Uterus (tissue), 3 donors: ENCODE measurements at regions not wholly inside any gene's neighbourhood (a gene's known extent, or its start where the extent isn't known, plus 50 kb on each side); places are given as distances from the start of the nearest gene placed in this dataset.

Experiments used
- DNase-seq, 2 donors: peaks; one replicate each; pipeline ENCODE4 v3.0.0-alpha.2; 2019 to 2020
- H3K27ac ChIP-seq, 2 donors: fragments of 200-600 bp; sonication (generic); 1 replicate in 1 of 2; 2 replicates in 1 of 2; pipeline ENCODE4 v1.5.1; 2016 to 2018
- H3K27me3 ChIP-seq, 2 donors: fragments of 200-600 bp; sonication (generic); one replicate each; pipeline ENCODE4 v1.5.1; 2018 to 2019; ENCODE audit warnings: control low read depth in 1 of 2
- H3K36me3 ChIP-seq, 2 donors: fragments of 200-600 bp; sonication (generic); one replicate each; pipeline ENCODE4 v1.5.1; 2019; ENCODE audit warnings: control low read depth in 1 of 2
- H3K4me1 ChIP-seq, 2 donors: fragments of 200-600 bp; sonication (generic); one replicate each; pipeline ENCODE4 v1.5.1; 2018 to 2019; ENCODE audit warnings: control low read depth in 1 of 2
- H3K4me3 ChIP-seq, 2 donors: fragments of 200-600 bp; sonication (generic); 1 replicate in 1 of 2; 2 replicates in 1 of 2; pipeline ENCODE4 v1.5.1; 2018 to 2019; ENCODE audit warnings: mild to moderate bottlenecking in 1 of 2
- H3K9me3 ChIP-seq, 2 donors: fragments of 200-600 bp; sonication (generic); one replicate each; pipeline ENCODE4 v1.5.1; 2019; ENCODE audit warnings: control low read depth in 1 of 2
- CTCF ChIP-seq, 4 experiments: fragments of 200-600 bp in 2 of 4; fragments of 450-650 bp in 2 of 4; sonication (generic) in 2 of 4; IDR thresholded peaks; one replicate each; pipeline ENCODE4 v1.5.1; 2016 to 2019; ENCODE audit warnings: antibody characterized with exemption in 4 of 4, mild to moderate bottlenecking in 2 of 4, moderate library complexity in 1 of 4
- POLR2A ChIP-seq, 2 donors: fragments of 450-650 bp; IDR thresholded peaks; one replicate each; pipeline ENCODE4 v1.6.1; 2016; ENCODE audit warnings: antibody characterized with exemption in 2 of 2, mild to moderate bottlenecking in 1 of 2, moderate library complexity in 1 of 2
- intact Hi-C: fragments of 100-400 bp; cut with DNase I; formaldehyde crosslinking; loops from one replicate; pipeline ENCODE4 v1.15.1; 2023; ENCODE audit warnings: low total_unique reads
- donor health status: DM: yes; HTN: yes; CAD: no.

GRCh38 chr11:96785073-96785472 lies 395.3 kb downstream of the JRKL start:
- H3K27ac ChIP-seq: no peak overlapping the region
- intact Hi-C loops: no loop called here
- no peaks in the 10 kb centered on the region for H3K4me1 ChIP-seq
- H3K9me3 ChIP-seq: no peaks in the 10 kb centered on the region
- no peaks in the 10 kb centered on the region for H3K27me3 ChIP-seq
- no peak for DNase-seq
- H3K4me3 ChIP-seq: no peak overlapping the region
- H3K36me3 ChIP-seq: no peaks in the 10 kb centered on the region
- TF ChIP-seq CTCF (IDR thresholded peaks at IDR 0.05): no peak
- TF ChIP-seq POLR2A (IDR thresholded peaks at IDR 0.05): no peak

- intact Hi-C loops: no loop called here
- no peaks in the 10 kb centered on the region for H3K27me3 ChIP-seq
- DNase-seq: no peak
- no peak overlapping the region for H3K4me3 ChIP-seq
- TF ChIP-seq CTCF (IDR thresholded peaks at IDR 0.05): no peak
- no peaks in the 10 kb centered on the region for H3K4me1 ChIP-seq
- no peaks in the 10 kb centered on the region for H3K36me3 ChIP-seq
- H3K27ac ChIP-seq: no peak overlapping the region
- H3K9me3 ChIP-seq: no peaks in the 10 kb centered on the region
These were observed 404.3 kb downstream of the JRKL start for GRCh38 chr11:96794152-96794551.

- Histone ChIP-seq H3K27ac (no peak overlapping the region), H3K27me3 (no peaks in the 10 kb centered on the region), H3K9me3 (no peaks in the 10 kb centered on the region), H3K4me3 (no peak overlapping the region), H3K36me3 (no peaks in the 10 kb centered on the region), H3K4me1 (no peaks in the 10 kb centered on the region)
- no peak for DNase-seq
- intact Hi-C loops: no loop called here
- TF ChIP-seq POLR2A (IDR thresholded peaks at IDR 0.05) (no peak), CTCF (IDR thresholded peaks at IDR 0.05) (no peak)
These were observed 408.6 kb downstream of the JRKL start for GRCh38 chr11:96798445-96798844.

GRCh38 chr11:96815236-96815635 lies 425.4 kb downstream of the JRKL start:
- no peak overlapping the region for H3K27ac ChIP-seq
- H3K36me3 ChIP-seq: no peaks in the 10 kb centered on the region
- TF ChIP-seq CTCF (IDR thresholded peaks at IDR 0.05): no peak
- no peak for TF ChIP-seq POLR2A (IDR thresholded peaks at IDR 0.05)
- no peak for DNase-seq
- H3K27me3 ChIP-seq: no peaks in the 10 kb centered on the region
- no peak overlapping the region for H3K4me3 ChIP-seq
- intact Hi-C loops: no loop called here
- H3K4me1 ChIP-seq: no peaks in the 10 kb centered on the region
- no peaks in the 10 kb centered on the region for H3K9me3 ChIP-seq

- TF ChIP-seq CTCF (IDR thresholded peaks at IDR 0.05) (no peak), POLR2A (IDR thresholded peaks at IDR 0.05) (no peak)
- Histone ChIP-seq H3K4me1 (no peaks in the 10 kb centered on the region), H3K9me3 (no peaks in the 10 kb centered on the region), H3K36me3 (no peaks in the 10 kb centered on the region), H3K27me3 (no peaks in the 10 kb centered on the region), H3K27ac (no peak overlapping the region), H3K4me3 (no peak overlapping the region)
- no peak for DNase-seq
- intact Hi-C loops: no loop called here
These were observed 427.9 kb downstream of the JRKL start for GRCh38 chr11:96817482-96818399.
